H1 (cell line): ENCODE measurements at regions not wholly inside any gene's neighbourhood (a gene's known extent, or its start where the extent isn't known, plus 50 kb on each side); places are given as distances from the start of the nearest gene placed in this dataset.
A peak's percentile ranks its signal among the peaks of the same experiment; 100 is the strongest.

Source experiments
- CTCF ChIA-PET: fragments of 300-600 bp; sonication (Branson Sonifier 250); formaldehyde crosslinking; loops from one replicate; lab custom pipeline; 2021; ENCODE audit not compliant: partially characterized antibody; lab: Charles Lee
- POLR2A ChIA-PET: fragments of 300-600 bp; sonication (Branson Sonifier 250); formaldehyde crosslinking; loops from one replicate; lab custom pipeline; 2021; ENCODE audit warnings: inconsistent platforms; ENCODE audit not compliant: partially characterized antibody; lab: Charles Lee
- DNase-seq, 2 experiments: peaks; one replicate each; pipeline versions ENCODE4 v3.0.0 to v3.0.0-alpha.2; 2010 to 2022; ENCODE audit warnings: low spot score in 2 of 2, low read depth in 1 of 2, mixed read lengths in 1 of 2
- FAIRE-seq: peaks from 2 replicates; lab custom pipeline; 2011; peaks lifted over from hg19 to GRCh38; lab: Jason Lieb, UNC
- H2AFZ ChIP-seq: 2 replicates; pipeline ENCODE4 v1.8.1; 2012; ENCODE audit warnings: low read length, inconsistent platforms
- H2AK5ac ChIP-seq: 2 replicates; pipeline ENCODE4 v1.6.1; 2013; ENCODE audit warnings: low read depth, low read length
- H2BK120ac ChIP-seq: replicated peaks from 2 replicates; pipeline ENCODE3; 2013; ENCODE audit warnings: low read depth, low read length, inconsistent platforms
- H2BK12ac ChIP-seq: 2 replicates; pipeline ENCODE4 v1.6.1; 2013; ENCODE audit warnings: low read depth, low read length
- H2BK15ac ChIP-seq: 2 replicates; pipeline ENCODE4 v1.6.1; 2013; ENCODE audit warnings: low read length
- H2BK20ac ChIP-seq: 2 replicates; pipeline ENCODE4 v1.6.1; 2013; ENCODE audit warnings: low read length
- H2BK5ac ChIP-seq: 2 replicates; pipeline ENCODE4 v1.6.1; 2013; ENCODE audit warnings: low read depth, low read length
- H3K14ac ChIP-seq: 2 replicates; pipeline ENCODE4 v1.6.1; 2013; ENCODE audit warnings: inconsistent platforms; ENCODE audit not compliant: insufficient read length
- H3K18ac ChIP-seq: 2 replicates; pipeline ENCODE4 v1.6.1; 2013; ENCODE audit warnings: low read length; ENCODE audit errors: extremely low read depth
- H3K23ac ChIP-seq: 2 replicates; pipeline ENCODE4 v1.6.1; 2013; ENCODE audit warnings: inconsistent platforms; ENCODE audit not compliant: insufficient read length
- H3K23me2 ChIP-seq: 2 replicates; pipeline ENCODE4 v1.6.1; 2013; ENCODE audit warnings: low read depth, low read length
- H3K27ac ChIP-seq: 2 replicates; pipeline ENCODE4 v1.6.1; 2011; ENCODE audit warnings: low read depth, low read length, inconsistent platforms
- H3K27me3 ChIP-seq, 4 experiments: replicated peaks in 1 of 4; 1 replicate in 1 of 4; 2 replicates in 3 of 4; pipeline versions ENCODE4 v1.6.1 to v1.8.1; 2011 to 2013; ENCODE audit warnings: low read length in 3 of 4, mild to moderate bottlenecking in 3 of 4, inconsistent platforms in 2 of 4, mixed read lengths in 2 of 4, moderate library complexity in 1 of 4; ENCODE audit not compliant: control insufficient read depth in 3 of 4, insufficient read depth in 3 of 4; ENCODE audit errors: extremely low read depth in 1 of 4
- H3K36me3 ChIP-seq, 4 experiments: 2 replicates each; pipeline versions ENCODE4 v1.6.1 to v1.8.1; 2011 to 2013; ENCODE audit warnings: mild to moderate bottlenecking in 4 of 4, low read length in 3 of 4, moderate library complexity in 2 of 4, control low read depth in 1 of 4, inconsistent platforms in 1 of 4; ENCODE audit not compliant: insufficient read depth in 4 of 4, control insufficient read depth in 2 of 4
- H3K4ac ChIP-seq: replicated peaks from 2 replicates; pipeline ENCODE3; 2013; ENCODE audit warnings: low read length, low read depth, mixed read lengths, inconsistent platforms; ENCODE audit not compliant: insufficient read length
- H3K4me1 ChIP-seq, 4 experiments: replicated peaks in 1 of 4; 1 replicate in 1 of 4; 2 replicates in 3 of 4; pipeline versions ENCODE4 v1.6.1 to v1.8.1; 2011 to 2013; ENCODE audit warnings: low read length in 3 of 4, inconsistent platforms in 2 of 4, mixed read lengths in 1 of 4; ENCODE audit not compliant: insufficient read depth in 4 of 4, control insufficient read depth in 3 of 4
- H3K4me2 ChIP-seq, 2 experiments: 2 replicates each; pipeline versions ENCODE4 v1.6.1 to v1.8.1; 2011 to 2013; ENCODE audit warnings: low read depth in 2 of 2, low read length in 2 of 2, control low read depth in 1 of 2, inconsistent platforms in 1 of 2, mild to moderate bottlenecking in 1 of 2; ENCODE audit not compliant: insufficient read depth in 1 of 2
- H3K4me3 ChIP-seq, 4 experiments: fragments of 200-600, 300-600 bp in 1 of 4; sonication (generic), shearing (Covaris generic), sonication (Bioruptor Twin) in 1 of 4; 2 replicates each; pipeline versions ENCODE4 v1.5.1 to v1.8.1; 2011 to 2016; ENCODE audit warnings: low read length in 4 of 4, low read depth in 3 of 4, control low read depth in 2 of 4, inconsistent platforms in 2 of 4, mild to moderate bottlenecking in 2 of 4, mixed read lengths in 1 of 4, moderate library complexity in 1 of 4; ENCODE audit not compliant: insufficient read depth in 2 of 4; ENCODE audit errors: extremely low read depth in 1 of 4
- H3K56ac ChIP-seq: replicated peaks from 2 replicates; pipeline ENCODE3; 2013; ENCODE audit warnings: low read depth, mild to moderate bottlenecking, mixed read lengths, low read length, inconsistent platforms; ENCODE audit not compliant: insufficient read length
- H3K79me1 ChIP-seq: 2 replicates; pipeline ENCODE4 v1.6.1; 2013; ENCODE audit warnings: low read depth, low read length, control low read depth
- H3K79me2 ChIP-seq, 2 experiments: 2 replicates each; pipeline versions ENCODE4 v1.6.1 to v1.8.1; 2012 to 2013; ENCODE audit warnings: low read length in 2 of 2, mild to moderate bottlenecking in 2 of 2, inconsistent platforms in 1 of 2; ENCODE audit not compliant: insufficient read depth in 2 of 2, control insufficient read depth in 1 of 2
- H3K9ac ChIP-seq, 4 experiments: replicated peaks in 1 of 4; 1 replicate in 1 of 4; 2 replicates in 3 of 4; pipeline versions ENCODE4 v1.6.1 to v1.8.1; 2011 to 2013; ENCODE audit warnings: low read depth in 3 of 4, low read length in 3 of 4, control low read depth in 2 of 4, mild to moderate bottlenecking in 2 of 4, moderate library complexity in 2 of 4, inconsistent platforms in 1 of 4; ENCODE audit errors: extremely low read depth in 1 of 4
- H3K9me3 ChIP-seq, 2 experiments: 2 replicates each; pipeline versions ENCODE4 v1.6.1 to v1.8.1; 2012 to 2013; ENCODE audit warnings: mild to moderate bottlenecking in 2 of 2, moderate library complexity in 2 of 2, control low read depth in 1 of 2, inconsistent platforms in 1 of 2, low read depth in 1 of 2, low read length in 1 of 2, mixed read lengths in 1 of 2; ENCODE audit not compliant: insufficient read depth in 2 of 2
- H4K20me1 ChIP-seq, 2 experiments: replicated peaks in 1 of 2; 2 replicates each; pipeline versions ENCODE3 to v1.8.1; 2011 to 2013; ENCODE audit warnings: inconsistent platforms in 2 of 2, low read length in 2 of 2, mild to moderate bottlenecking in 1 of 2; ENCODE audit not compliant: insufficient read depth in 2 of 2, control insufficient read depth in 1 of 2
- H4K5ac ChIP-seq: 2 replicates; pipeline ENCODE4 v1.6.1; 2013; ENCODE audit warnings: low read length, low read depth, mixed read lengths, inconsistent platforms; ENCODE audit not compliant: insufficient read length
- H4K8ac ChIP-seq: 2 replicates; pipeline ENCODE4 v1.8.0; 2013; ENCODE audit warnings: mild to moderate bottlenecking, moderate library complexity, low read length, inconsistent platforms; ENCODE audit not compliant: insufficient read depth; ENCODE audit errors: extremely low read depth
- H4K91ac ChIP-seq: replicated peaks from 2 replicates; pipeline ENCODE3; 2013; ENCODE audit warnings: low read length, mixed read lengths, inconsistent platforms; ENCODE audit not compliant: insufficient read length
- CEBPB ChIP-seq: IDR thresholded peaks from 2 replicates; pipeline ENCODE4 v1.6.1; 2012; ENCODE audit warnings: low read depth, low read length
- NANOG ChIP-seq: IDR thresholded peaks from 2 replicates; pipeline ENCODE4 v1.6.1; 2011; ENCODE audit warnings: low read length, low read depth, mild to moderate bottlenecking, inconsistent platforms; ENCODE audit not compliant: insufficient read depth, poor library complexity, severe bottlenecking
- PHF8 ChIP-seq: fragments of 200-600 bp; sonication (generic); conservative IDR thresholded peaks from 2 replicates; pipeline ENCODE4 v1.7.1; 2012; ENCODE audit warnings: low read depth, mild to moderate bottlenecking, inconsistent platforms, low read length, moderate library complexity
- POU5F1 ChIP-seq: IDR thresholded peaks from 2 replicates; pipeline ENCODE4 v1.6.1; 2011; ENCODE audit warnings: low read depth, mild to moderate bottlenecking, low read length, moderate library complexity
- RFX5 ChIP-seq: IDR thresholded peaks from 2 replicates; pipeline ENCODE4 v1.6.1; 2011; ENCODE audit warnings: low read depth, low read length, improper control_type of control experiment, borderline replicate concordance
- SAP30 ChIP-seq: fragments of 300-600 bp; sonication (generic); IDR thresholded peaks from 2 replicates; pipeline ENCODE4 v1.7.1; 2012; ENCODE audit warnings: low read length, moderate library complexity, mild to moderate bottlenecking, inconsistent platforms; ENCODE audit not compliant: insufficient read depth, insufficient replicate concordance
- SP2 ChIP-seq: IDR thresholded peaks from 2 replicates; pipeline ENCODE4 v1.6.1; 2012; ENCODE audit warnings: mild to moderate bottlenecking, low read length, inconsistent platforms
- TAF1 ChIP-seq: IDR thresholded peaks from 2 replicates; pipeline ENCODE4 v1.6.1; 2011; ENCODE audit warnings: mild to moderate bottlenecking, low read depth, low read length
- TAF7 ChIP-seq: optimal IDR thresholded peaks from 2 replicates; pipeline ENCODE3; 2011; ENCODE audit warnings: low read depth, mild to moderate bottlenecking, inconsistent platforms, low read length, moderate library complexity, borderline replicate concordance
- TCF12 ChIP-seq: IDR thresholded peaks from 2 replicates; pipeline ENCODE4 v1.6.1; 2011; ENCODE audit warnings: low read depth, mild to moderate bottlenecking, low read length
- TEAD4 ChIP-seq: IDR thresholded peaks from 2 replicates; pipeline ENCODE4 v1.6.1; 2012; ENCODE audit warnings: low read depth, low read length, inconsistent platforms, mixed read lengths
- WGBS, 2 experiments: shearing (Covaris generic) in 1 of 2; methylation state at CpG; one replicate each; pipeline versions ENCODE4 v1.1.6 to v1.1.7; 2013 to 2015; ENCODE audit warnings: low lambda C conversion rate in 2 of 2, mixed read lengths in 2 of 2, inconsistent platforms in 1 of 2, low coverage in 1 of 2, missing lambda C conversion rate in 1 of 2; ENCODE audit not compliant: insufficient replicate concordance in 2 of 2, insufficient coverage in 1 of 2, insufficient read length in 1 of 2; ENCODE audit errors: extremely low coverage in 1 of 2, missing lambda C conversion rate in 1 of 2; 5-methylcytosine and 5-hydroxymethylcytosine counted together
- TF ChIP-seq, protein P1 (sequence below): IDR thresholded peaks from 2 replicates; pipeline ENCODE4 v1.6.1; 2011; ENCODE audit warnings: low read length, improper control_type of control experiment

DNA sequence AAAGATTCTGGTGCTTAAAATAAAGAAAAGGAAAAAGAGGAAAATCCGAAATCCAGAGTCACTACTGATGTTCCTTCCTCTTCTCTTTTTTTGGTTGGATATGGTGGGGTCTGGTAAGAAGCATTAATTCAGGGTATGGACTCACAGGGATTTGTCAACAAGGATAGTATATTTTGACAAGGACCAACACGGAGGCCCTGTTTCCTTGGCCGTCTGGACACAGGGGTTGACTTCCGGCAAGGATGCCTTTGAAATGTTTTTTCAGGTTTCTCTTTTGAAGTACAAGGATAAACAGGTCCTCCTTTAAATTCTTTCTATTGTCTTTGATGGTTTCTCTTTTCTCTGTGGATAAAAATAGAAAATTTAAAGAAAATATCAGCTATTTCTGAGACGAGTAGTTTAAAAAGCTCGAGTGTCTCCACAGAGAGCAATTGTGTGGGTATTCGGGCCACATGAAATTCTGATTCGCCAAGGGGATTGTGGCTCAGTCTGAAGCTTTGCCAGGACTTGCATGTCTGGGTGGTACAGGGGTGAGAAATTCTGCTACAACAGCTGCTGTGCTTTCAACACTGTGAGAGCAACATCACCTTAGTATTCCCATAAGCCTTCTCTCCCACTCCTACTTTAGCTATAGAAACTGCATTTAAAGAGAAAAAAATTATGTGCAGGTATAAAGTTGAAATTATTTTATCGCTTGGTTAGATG is 88.5 kb upstream of the CSRP2 start:
- Histone ChIP-seq H4K5ac (no peak overlapping the region), H3K79me2 (no peaks in the 10 kb centered on the region), H2BK20ac (no peak overlapping the region), H3K23me2 (no peaks in the 10 kb centered on the region), H3K27ac (no peak overlapping the region), H4K8ac (no peak overlapping the region; the same call in 1 of the 2 replicates), H3K56ac (no peak overlapping the region), H3K4me1 (peaks cover 2 to 23% (median 15%) of the 10 kb centered on the region in 4 experiments; a peak in 5 of 7 replicates), H2BK120ac (peak overlapping the region; percentile 48), H3K4ac (no peak overlapping the region), H3K9me3 (no peaks in the 10 kb centered on the region), H2AFZ (no peak overlapping the region), H3K79me1 (no peaks in the 10 kb centered on the region), H3K9ac (no peak overlapping the region), H3K18ac (no peak overlapping the region), H4K20me1 (no peaks in the 10 kb centered on the region), H2BK5ac (no peak overlapping the region), H3K36me3 (no peaks in the 10 kb centered on the region), H4K91ac (no peak overlapping the region), H3K4me2 (peak overlapping the region; percentile 47 to 50; a peak in 3 of 4 replicates), H2AK5ac (no peak overlapping the region), H2BK12ac (no peak overlapping the region), H3K23ac (no peak overlapping the region), H3K27me3 (0 out of 7 replicates have a peak, but pooled peaks cover 0 to 3% (median 0%) of the 10 kb centered on the region in 4 experiments), H3K4me3 (peak overlapping the region in 3 of 4 experiments; percentile 3 to 30 (median 10); a peak in 2 of 8 replicates), H3K14ac (no peak overlapping the region), H2BK15ac (no peak overlapping the region)
- POLR2A ChIA-PET: interaction anchor here (0.7 kb wide), 1 partner anchor 86 kb away, joined by 3 read pairs; no protein-coding TSS in a partner anchor
- CTCF ChIA-PET: interaction anchor here (0.6 to 2.5 kb wide), 9 partner anchors 10 to 140 kb away, joined by 3 to 7 read pairs (median 4); no protein-coding TSS in a partner anchor
- WGBS, 2 experiments: 53% methylated on average over 8 of the region's 9 CpGs; no CpG with 5 or more reads in 1 of the 2 experiments
- DNase-seq (no peak), FAIRE-seq (peak; percentile 13)
- TF ChIP-seq CEBPB (no peak), NANOG (no peak), TCF12 (no peak), TEAD4 (no peak), TAF1 (no peak), RFX5 (no peak), POU5F1 (no peak), SP2 (no peak), SAP30 (no peak), PHF8 (no peak), TAF7 (no peak)
- TF ChIP-seq, protein P1, sequence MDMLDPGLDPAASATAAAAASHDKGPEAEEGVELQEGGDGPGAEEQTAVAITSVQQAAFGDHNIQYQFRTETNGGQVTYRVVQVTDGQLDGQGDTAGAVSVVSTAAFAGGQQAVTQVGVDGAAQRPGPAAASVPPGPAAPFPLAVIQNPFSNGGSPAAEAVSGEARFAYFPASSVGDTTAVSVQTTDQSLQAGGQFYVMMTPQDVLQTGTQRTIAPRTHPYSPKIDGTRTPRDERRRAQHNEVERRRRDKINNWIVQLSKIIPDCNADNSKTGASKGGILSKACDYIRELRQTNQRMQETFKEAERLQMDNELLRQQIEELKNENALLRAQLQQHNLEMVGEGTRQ: no peak
